Gastrocnemius medialis (tissue), 4 donors: ENCODE measurements at regions not wholly inside any gene's neighbourhood (a gene's known extent, or its start where the extent isn't known, plus 50 kb on each side); places are given as distances from the start of the nearest gene placed in this dataset.

Experiments
- ATAC-seq, 2 donors: fragments of 150-250 bp; one replicate each; pipeline ENCODE4 v1.9.1; 2016
- DNase-seq, 2 donors: peaks; one replicate each; pipeline ENCODE4 v3.0.0-alpha.2; 2019
- H3K27ac ChIP-seq, 4 donors: fragments of 200-600 bp; sonication (generic); 1 replicate in 1 of 4; 2 replicates in 3 of 4; pipeline ENCODE4 v1.5.1; 2016 to 2018; ENCODE audit warnings: mild to moderate bottlenecking in 2 of 4, moderate library complexity in 1 of 4
- H3K27me3 ChIP-seq, 3 donors: fragments of 200-600 bp; sonication (generic) in 2 of 3; 1 replicate in 1 of 3; 2 replicates in 2 of 3; pipeline versions ENCODE4 v1.5.1 to v1.6.0; 2016 to 2019; ENCODE audit warnings: mild to moderate bottlenecking in 1 of 3, moderate library complexity in 1 of 3
- H3K36me3 ChIP-seq, 2 donors: fragments of 200-600 bp; sonication (generic) in 1 of 2; one replicate each; pipeline ENCODE4 v1.5.1; 2017 to 2018
- H3K4me1 ChIP-seq, 2 donors: fragments of 200-600 bp; sonication (generic) in 1 of 2; one replicate each; pipeline ENCODE4 v1.5.1; 2016 to 2017; ENCODE audit warnings: mild to moderate bottlenecking in 2 of 2
- H3K4me3 ChIP-seq, 4 donors: fragments of 200-600 bp; sonication (generic) in 3 of 4; 1 replicate in 1 of 4; 2 replicates in 3 of 4; pipeline ENCODE4 v1.5.1; 2016 to 2019; ENCODE audit warnings: mild to moderate bottlenecking in 2 of 4
- H3K9me3 ChIP-seq, 3 donors: fragments of 200-600 bp; sonication (generic) in 2 of 3; 1 replicate in 1 of 3; 2 replicates in 2 of 3; pipeline ENCODE4 v1.5.1; 2016 to 2019
- POLR2A ChIP-seq, 2 donors: fragments of 450-650 bp; IDR thresholded peaks; one replicate each; pipeline ENCODE4 v1.6.1; 2017; ENCODE audit warnings: antibody characterized with exemption in 2 of 2, mild to moderate bottlenecking in 2 of 2, moderate library complexity in 2 of 2
- in situ Hi-C, 4 donors: fragments of 200-750 bp; cut with MboI; loops; one replicate each; pipeline versions ENCODE4 v1.15.0 to v1.8.0; 2017; ENCODE audit warnings: low sequenced_read_pairs in 4 of 4
- intact Hi-C: fragments of 100-400 bp; cut with DNase I; formaldehyde crosslinking; loops from one replicate; pipeline ENCODE4 v1.15.1; 2023; ENCODE audit warnings: low total_unique reads
- TF ChIP-seq, protein P1 (sequence below), 5 experiments: fragments of 450-650 bp in 3 of 5; fragments of 200-600 bp in 2 of 5; sonication (generic) in 2 of 5; IDR thresholded peaks in 4 of 5; conservative IDR thresholded peaks in 1 of 5; 1 replicate in 4 of 5; 2 replicates in 1 of 5; pipeline ENCODE4 v1.5.1; 2016 to 2019; ENCODE audit warnings: antibody characterized with exemption in 5 of 5, mild to moderate bottlenecking in 3 of 5, moderate library complexity in 3 of 5

GRCh38 chr10:6964543-6964942, 384.5 kb upstream of the PRKCQ start:
- Histone ChIP-seq H3K9me3 (no peaks in the 10 kb centered on the region), H3K36me3 (no peaks in the 10 kb centered on the region), H3K4me1 (no peaks in the 10 kb centered on the region), H3K27me3 (peaks cover 0 to 6% (median 0%) of the 10 kb centered on the region in 3 donors), H3K27ac (no peak overlapping the region), H3K4me3 (no peak overlapping the region)
- DNase-seq = no peak
- in situ Hi-C loops (no loop called here), intact Hi-C loops (no loop called here)
- TF ChIP-seq, protein P1, sequence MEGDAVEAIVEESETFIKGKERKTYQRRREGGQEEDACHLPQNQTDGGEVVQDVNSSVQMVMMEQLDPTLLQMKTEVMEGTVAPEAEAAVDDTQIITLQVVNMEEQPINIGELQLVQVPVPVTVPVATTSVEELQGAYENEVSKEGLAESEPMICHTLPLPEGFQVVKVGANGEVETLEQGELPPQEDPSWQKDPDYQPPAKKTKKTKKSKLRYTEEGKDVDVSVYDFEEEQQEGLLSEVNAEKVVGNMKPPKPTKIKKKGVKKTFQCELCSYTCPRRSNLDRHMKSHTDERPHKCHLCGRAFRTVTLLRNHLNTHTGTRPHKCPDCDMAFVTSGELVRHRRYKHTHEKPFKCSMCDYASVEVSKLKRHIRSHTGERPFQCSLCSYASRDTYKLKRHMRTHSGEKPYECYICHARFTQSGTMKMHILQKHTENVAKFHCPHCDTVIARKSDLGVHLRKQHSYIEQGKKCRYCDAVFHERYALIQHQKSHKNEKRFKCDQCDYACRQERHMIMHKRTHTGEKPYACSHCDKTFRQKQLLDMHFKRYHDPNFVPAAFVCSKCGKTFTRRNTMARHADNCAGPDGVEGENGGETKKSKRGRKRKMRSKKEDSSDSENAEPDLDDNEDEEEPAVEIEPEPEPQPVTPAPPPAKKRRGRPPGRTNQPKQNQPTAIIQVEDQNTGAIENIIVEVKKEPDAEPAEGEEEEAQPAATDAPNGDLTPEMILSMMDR (IDR thresholded peaks at IDR 0.05 in 4 of 5, conservative IDR thresholded peaks at IDR 0.05 in 1 of 5) = no peak
- TF ChIP-seq POLR2A (IDR thresholded peaks at IDR 0.05) = no peak
- ATAC-seq = no peak

DNA sequence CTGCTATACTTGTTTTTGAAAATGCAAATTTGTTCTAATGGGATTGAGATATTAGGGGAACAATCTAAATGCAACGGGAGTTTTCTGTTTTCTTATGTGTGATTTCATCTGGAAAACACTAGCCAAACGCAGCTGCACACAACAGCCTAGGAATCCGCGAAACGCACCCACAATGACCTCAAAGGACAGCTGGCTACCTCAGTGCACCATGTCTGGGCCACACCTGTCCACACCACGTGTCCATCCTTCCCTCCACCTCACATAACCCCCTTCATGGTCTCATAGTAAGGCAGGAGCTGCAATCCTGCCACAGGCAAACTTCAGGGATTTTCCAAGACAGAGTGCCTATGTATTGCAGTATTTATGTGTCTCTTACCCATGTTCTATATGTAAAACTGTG, 382.5 kb upstream of the PRKCQ start:
- Histone ChIP-seq H3K36me3 (no peaks in the 10 kb centered on the region), H3K9me3 (no peaks in the 10 kb centered on the region), H3K27me3 (peaks cover 0 to 6% (median 0%) of the 10 kb centered on the region in 3 donors), H3K4me1 (no peaks in the 10 kb centered on the region), H3K4me3 (no peak overlapping the region), H3K27ac (no peak overlapping the region)
- DNase-seq (no peak), ATAC-seq (no peak)
- in situ Hi-C loops = no loop called here
- intact Hi-C loops = no loop called here
- TF ChIP-seq, protein P1 (IDR thresholded peaks at IDR 0.05 in 4 of 5, conservative IDR thresholded peaks at IDR 0.05 in 1 of 5) = no peak

- Histone ChIP-seq H3K27me3 (no peaks in the 10 kb centered on the region), H3K27ac (no peak overlapping the region), H3K9me3 (no peaks in the 10 kb centered on the region), H3K4me1 (no peaks in the 10 kb centered on the region), H3K36me3 (no peaks in the 10 kb centered on the region), H3K4me3 (no peak overlapping the region)
- no peak for ATAC-seq
- in situ Hi-C loops = no loop called here
- DNase-seq = no peak
- no peak for TF ChIP-seq POLR2A (IDR thresholded peaks at IDR 0.05)
- TF ChIP-seq, protein P1 (IDR thresholded peaks at IDR 0.05 in 4 of 5, conservative IDR thresholded peaks at IDR 0.05 in 1 of 5) = no peak
- intact Hi-C loops = no loop called here
These were observed 378.6 kb upstream of the PRKCQ start for GRCh38 chr10:6958711-6959110.

GRCh38 chr10:6958254-6958653, 378.2 kb upstream of the PRKCQ start:
- Histone ChIP-seq H3K27ac (no peak overlapping the region), H3K4me1 (no peaks in the 10 kb centered on the region), H3K36me3 (no peaks in the 10 kb centered on the region), H3K9me3 (no peaks in the 10 kb centered on the region), H3K27me3 (no peaks in the 10 kb centered on the region), H3K4me3 (no peak overlapping the region)
- ATAC-seq (no peak), DNase-seq (no peak)
- intact Hi-C loops (no loop called here), in situ Hi-C loops (no loop called here)
- TF ChIP-seq POLR2A (IDR thresholded peaks at IDR 0.05) = no peak
- TF ChIP-seq, protein P1 (IDR thresholded peaks at IDR 0.05 in 4 of 5, conservative IDR thresholded peaks at IDR 0.05 in 1 of 5) = no peak

- ATAC-seq (no peak), DNase-seq (no peak)
- in situ Hi-C loops = no loop called here
- Histone ChIP-seq H3K36me3 (no peaks in the 10 kb centered on the region), H3K4me3 (no peak overlapping the region), H3K27me3 (no peaks in the 10 kb centered on the region), H3K9me3 (no peaks in the 10 kb centered on the region), H3K27ac (no peak overlapping the region), H3K4me1 (no peaks in the 10 kb centered on the region)
- no peak for TF ChIP-seq POLR2A (IDR thresholded peaks at IDR 0.05)
- TF ChIP-seq, protein P1 (IDR thresholded peaks at IDR 0.05 in 4 of 5, conservative IDR thresholded peaks at IDR 0.05 in 1 of 5) = no peak
- intact Hi-C loops = no loop called here
These were observed 377.8 kb upstream of the PRKCQ start for GRCh38 chr10:6957851-6958250.
